ENCODE measurements at regions not wholly inside any gene's neighbourhood (a gene's known extent, or its start where the extent isn't known, plus 50 kb on each side); places are given as distances from the start of the nearest gene placed in this dataset.

DNA sequence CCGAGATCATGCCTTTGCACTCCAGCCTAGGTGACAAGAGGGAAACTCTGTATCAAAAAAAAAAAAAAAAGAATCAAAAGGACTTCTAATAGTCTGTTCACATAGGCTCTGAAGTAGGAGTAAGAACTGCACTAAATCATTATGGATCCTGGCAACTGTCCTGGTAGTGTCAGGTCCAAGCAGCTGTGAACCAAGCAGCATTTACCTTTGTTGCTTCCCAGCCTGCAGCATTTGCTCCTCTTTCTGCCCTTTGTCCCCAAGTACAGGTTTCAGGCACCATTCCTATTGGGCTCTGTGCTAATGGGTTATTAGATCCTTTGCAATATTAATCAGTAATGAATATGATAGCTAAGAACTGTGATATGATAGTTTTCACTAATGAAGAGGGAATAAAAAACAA lies 77.4 kb upstream of the NBEA start:
- DNase-seq, result peak; percentile 18

DNA sequence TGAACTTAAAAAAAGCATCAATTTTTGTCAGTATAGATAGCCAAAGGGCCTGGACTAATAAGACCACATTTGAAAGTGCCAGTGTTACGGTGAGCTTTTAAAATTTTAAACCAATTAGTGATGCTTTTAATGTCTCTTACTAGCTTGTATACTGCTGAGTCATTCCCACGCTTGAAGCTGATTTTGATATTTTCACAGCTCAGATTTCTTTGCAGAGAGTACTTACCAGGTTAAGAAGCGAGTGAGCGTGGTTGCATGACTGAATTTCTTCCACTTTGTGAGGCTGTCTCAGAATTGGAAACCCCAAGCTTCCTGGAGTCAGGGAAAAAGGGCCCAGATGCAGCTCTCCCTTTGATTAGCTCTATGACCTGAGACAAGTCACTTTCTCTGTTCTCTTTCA lies 74.5 kb upstream of the NBEA start:
- DNase-seq, result peak; percentile 52

GRCh38 chr13:34868733-34869132 lies 73.3 kb upstream of the NBEA start:
- DNase-seq, result no peak

DNA sequence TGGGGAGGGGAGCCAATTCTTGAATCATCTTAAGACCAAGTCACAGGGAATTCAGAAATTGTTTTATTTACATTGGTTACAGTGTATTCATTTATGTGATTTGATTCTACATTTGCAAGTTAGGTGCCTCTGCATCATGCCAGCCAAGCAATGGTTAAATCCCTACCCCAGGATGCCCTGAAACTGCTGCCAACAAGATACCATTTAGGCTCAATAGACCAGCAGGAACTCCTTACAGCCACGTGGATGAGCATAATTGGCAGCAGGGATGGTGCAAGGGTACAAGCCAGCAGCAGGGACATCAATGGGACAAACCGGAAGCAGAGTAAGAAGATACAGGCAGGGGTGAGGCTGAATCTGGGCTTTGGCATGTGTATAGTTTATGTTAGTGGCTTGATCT lies 72.4 kb upstream of the NBEA start:
- no peak for DNase-seq

- DNase-seq, result no peak
These were observed 63.7 kb upstream of the NBEA start for GRCh38 chr13:34878329-34878728.

- no peak for DNase-seq
These were observed 62.2 kb upstream of the NBEA start for GRCh38 chr13:34879851-34880250.

DNA sequence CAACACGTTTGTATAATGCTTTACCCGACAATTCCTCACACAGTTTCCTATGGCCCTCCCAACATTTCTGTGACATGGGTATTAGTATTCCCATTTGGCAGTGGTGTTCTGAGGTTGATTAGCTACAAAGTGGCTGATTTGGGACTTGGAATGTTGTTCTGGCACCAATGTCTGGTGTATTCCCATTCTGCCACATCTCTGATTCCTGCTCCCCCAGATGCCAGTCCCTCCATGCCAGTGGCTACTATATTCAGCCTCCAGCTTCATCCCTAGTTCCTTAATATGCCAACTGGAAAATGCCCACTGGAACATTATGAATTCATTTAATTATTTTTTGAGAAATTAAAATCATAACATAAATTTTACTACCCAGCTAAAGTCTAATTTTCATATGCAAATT lies 60.6 kb upstream of the NBEA start:
- DNase-seq, result no peak

DNA sequence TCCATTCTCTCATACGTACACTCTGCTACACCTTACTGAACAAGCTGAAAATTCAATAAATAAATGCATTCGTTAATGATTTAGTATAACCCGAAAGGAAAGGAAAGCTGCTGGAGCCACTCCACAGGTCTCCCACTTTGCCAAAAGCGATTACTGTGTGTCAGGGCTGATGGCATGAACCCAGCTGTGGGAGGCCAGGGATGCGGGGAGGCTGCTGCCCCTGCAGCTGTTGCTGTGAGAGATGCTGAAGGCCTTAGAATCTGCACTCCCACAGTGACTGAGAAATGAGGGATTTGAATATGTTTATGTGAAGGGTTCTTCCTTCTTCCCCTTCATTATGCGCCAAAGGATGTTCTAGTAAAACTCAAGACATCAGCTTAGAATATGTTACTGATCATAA lies 58.7 kb upstream of the NBEA start:
- DNase-seq, result no peak

- no peak for DNase-seq
These were observed 57.7 kb upstream of the NBEA start for GRCh38 chr13:34884366-34884765.

GRCh38 chr13:34886121-34886875 lies 55.8 kb upstream of the NBEA start:
- DNase-seq, result no peak

- DNase-seq, result no peak
These were observed 55.1 kb upstream of the NBEA start for GRCh38 chr13:34886987-34887386.
